HEK293T (cell line): ENCODE measurements at regions not wholly inside any gene's neighbourhood (a gene's known extent, or its start where the extent isn't known, plus 50 kb on each side); places are given as distances from the start of the nearest gene placed in this dataset.
A peak's percentile ranks its signal among the peaks of the same experiment; 100 is the strongest.

Source experiments
- ARNT ChIP-seq: fragments of 450-650 bp; IDR thresholded peaks from 2 replicates; pipeline ENCODE4 v1.6.1; 2017; ENCODE audit warnings: mild to moderate bottlenecking
- BHLHE40 ChIP-seq: fragments of 450-650 bp; IDR thresholded peaks from 2 replicates; pipeline ENCODE4 v1.6.1; 2016; ENCODE audit warnings: mild to moderate bottlenecking, moderate library complexity, borderline replicate concordance
- CTBP1 ChIP-seq: fragments of 450-650 bp; IDR thresholded peaks from 2 replicates; pipeline ENCODE4 v1.6.1; 2016; ENCODE audit warnings: borderline replicate concordance
- ELF4 ChIP-seq: fragments of 450-650 bp; IDR thresholded peaks from 2 replicates; pipeline ENCODE4 v1.6.1; 2017; ENCODE audit warnings: antibody characterized with exemption
- FOXK2 ChIP-seq: fragments of 450-650 bp; IDR thresholded peaks from 2 replicates; pipeline ENCODE4 v1.6.1; 2016; ENCODE audit warnings: mild to moderate bottlenecking
- FOXM1 ChIP-seq: fragments of 450-650 bp; IDR thresholded peaks from 2 replicates; pipeline ENCODE4 v1.6.1; 2017; ENCODE audit warnings: mild to moderate bottlenecking, borderline replicate concordance
- L3MBTL2 ChIP-seq: fragments of 450-650 bp; conservative IDR thresholded peaks from 2 replicates; pipeline ENCODE4 v1.6.1; 2016; ENCODE audit warnings: mild to moderate bottlenecking
- NFRKB ChIP-seq: fragments of 450-650 bp; IDR thresholded peaks from 2 replicates; pipeline ENCODE4 v1.6.1; 2016; ENCODE audit warnings: mild to moderate bottlenecking, moderate library complexity
- SP1 ChIP-seq: fragments of 450-650 bp; IDR thresholded peaks from 2 replicates; pipeline ENCODE4 v1.6.1; 2017
- TARDBP ChIP-seq: fragments of 450-650 bp; IDR thresholded peaks from 2 replicates; pipeline ENCODE4 v1.6.1; 2016
- ZNF384 ChIP-seq: fragments of 450-650 bp; IDR thresholded peaks from 2 replicates; pipeline ENCODE4 v1.6.1; 2016

DNA sequence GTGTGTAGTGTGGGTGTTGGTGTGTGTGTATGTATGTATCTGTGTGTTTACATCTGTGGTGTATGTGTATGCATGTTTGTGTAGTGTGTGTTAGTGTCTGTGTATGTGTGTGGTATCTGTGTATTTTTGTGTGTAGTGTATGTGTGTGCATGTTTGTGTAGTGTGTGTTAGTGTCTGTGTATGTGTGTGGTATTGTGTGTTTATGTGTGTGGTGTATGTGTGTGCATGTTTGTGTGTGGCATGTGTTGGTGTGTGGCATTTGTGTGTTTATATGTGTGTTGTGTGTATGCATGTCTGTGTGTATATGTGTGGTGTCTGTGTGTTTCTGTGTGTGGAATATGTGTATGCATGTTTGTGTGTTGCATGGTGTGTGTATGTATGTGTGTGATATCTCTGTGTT is 96.4 kb downstream of the CMPK2 start:
- TF ChIP-seq SP1 (no peak), FOXK2 (no peak), ARNT (no peak), L3MBTL2 (no peak), FOXM1 (no peak), ELF4 (no peak), NFRKB (no peak), BHLHE40 (no peak), TARDBP (0 out of 2 replicates have a peak, but pooled peaks have one; percentile 17), ZNF384 (no peak), CTBP1 (no peak)
